ENCODE measurements at regions not wholly inside any gene's neighbourhood (a gene's known extent, or its start where the extent isn't known, plus 50 kb on each side); places are given as distances from the start of the nearest gene placed in this dataset.

GRCh38 chr5:39877479-39877878 is 452.7 kb upstream of the DAB2 start:
- no peak overlapping the region for H3K27ac ChIP-seq
- TF ChIP-seq CTCF (conservative IDR thresholded peaks at IDR 0.05) = no peak
- TF ChIP-seq ZFX (IDR thresholded peaks at IDR 0.05) = no peak

GRCh38 chr5:39876146-39876545 is 451.4 kb upstream of the DAB2 start:
- TF ChIP-seq CTCF (conservative IDR thresholded peaks at IDR 0.05) (no peak), ZFX (IDR thresholded peaks at IDR 0.05) (no peak)
- H3K27ac ChIP-seq = no peak overlapping the region

- TF ChIP-seq CTCF (conservative IDR thresholded peaks at IDR 0.05) (no peak), ZFX (IDR thresholded peaks at IDR 0.05) (no peak)
- H3K27ac ChIP-seq = no peak overlapping the region
These were observed 445.4 kb upstream of the DAB2 start for GRCh38 chr5:39870137-39870536.

GRCh38 chr5:39869396-39869795 is 444.6 kb upstream of the DAB2 start:
- H3K27ac ChIP-seq = no peak overlapping the region
- no peak for TF ChIP-seq CTCF (conservative IDR thresholded peaks at IDR 0.05)
- TF ChIP-seq ZFX (IDR thresholded peaks at IDR 0.05) = no peak

- TF ChIP-seq ZFX (IDR thresholded peaks at IDR 0.05) (no peak), CTCF (conservative IDR thresholded peaks at IDR 0.05) (no peak)
- no peak overlapping the region for H3K27ac ChIP-seq
These were observed 443.1 kb upstream of the DAB2 start for GRCh38 chr5:39867923-39868322.

GRCh38 chr5:39863926-39864552 is 439.3 kb upstream of the DAB2 start:
- peak overlapping the region; percentile 58 for H3K27ac ChIP-seq
- TF ChIP-seq ZFX (IDR thresholded peaks at IDR 0.05) (no peak), CTCF (conservative IDR thresholded peaks at IDR 0.05) (no peak)

- no peak for TF ChIP-seq ZFX (IDR thresholded peaks at IDR 0.05)
- TF ChIP-seq CTCF (conservative IDR thresholded peaks at IDR 0.05) = no peak
These were observed 432.3 kb upstream of the DAB2 start for GRCh38 chr5:39857041-39857440.

More at GRCh38 chr5:39857041-39857440, 432.3 kb upstream of the DAB2 start:
- no peak overlapping the region for H3K27ac ChIP-seq
